ENCODE measurements at regions not wholly inside any gene's neighbourhood (a gene's known extent, or its start where the extent isn't known, plus 50 kb on each side); places are given as distances from the start of the nearest gene placed in this dataset.

DNA sequence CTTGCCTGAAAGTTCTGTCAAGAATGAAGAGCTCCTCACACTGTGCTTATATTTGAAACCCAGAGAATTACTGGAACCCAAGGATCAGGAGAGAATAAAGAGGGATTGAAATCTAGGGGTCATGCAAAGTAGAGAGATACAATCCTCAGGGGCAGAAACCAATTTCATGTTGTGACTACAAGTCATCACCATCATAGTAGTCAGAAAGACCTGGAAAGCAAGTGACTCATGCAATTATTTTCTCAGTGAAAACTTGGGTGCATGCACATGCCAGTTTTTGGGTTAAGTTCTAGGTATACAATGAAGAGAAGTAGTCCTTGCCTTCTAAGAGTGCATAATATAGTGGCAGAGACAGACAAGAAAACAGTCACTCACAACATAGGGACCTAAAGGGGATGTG is 210.0 kb downstream of the ZC3H11B start:
- TF ChIP-seq CTCF (IDR thresholded peaks at IDR 0.05) (no peak), EZH2 (IDR thresholded peaks at IDR 0.05) (no peak)

Data from neural progenitor cell (in vitro differentiated cells).